ENCODE measurements at regions not wholly inside any gene's neighbourhood (a gene's known extent, or its start where the extent isn't known, plus 50 kb on each side); places are given as distances from the start of the nearest gene placed in this dataset.

DNA sequence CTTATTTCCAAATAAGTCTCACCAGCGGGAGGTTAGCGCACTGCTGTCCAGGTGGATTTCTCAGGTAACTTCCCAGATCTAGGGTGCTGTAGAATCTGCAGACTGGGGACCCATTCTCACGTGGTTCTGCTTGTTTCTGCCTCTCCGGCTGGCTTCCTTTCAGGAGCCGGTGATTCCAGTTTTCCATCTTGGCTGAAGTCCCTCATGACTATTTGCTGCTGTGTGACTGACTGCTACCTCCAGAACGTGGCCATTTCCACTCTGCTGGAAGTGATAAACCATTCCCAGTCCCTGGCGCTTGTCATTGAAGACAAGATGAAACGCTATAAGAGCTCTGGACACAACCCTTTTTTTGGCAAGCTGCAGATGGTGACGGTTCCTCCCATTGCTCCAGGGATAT lies 76.0 kb downstream of the DOP1B start:
- H4K20me1 ChIP-seq (replicated peaks in 1 of 2; ENCODE audit: control insufficient read depth in 1 of 2, insufficient read depth in 2 of 2, low read length in 2 of 2), result peaks cover 0 to 1% of the 10 kb centered on the region in 2 experiments
- H2BK12ac ChIP-seq (ENCODE audit: low read depth, low read length), result no peak overlapping the region
- no peak overlapping the region for H4K8ac ChIP-seq (ENCODE audit: extremely low read depth, insufficient read depth, low read length)
- H2BK15ac ChIP-seq (ENCODE audit: low read length), result no peak overlapping the region
- H3K9me3 ChIP-seq (ENCODE audit: insufficient read depth in 2 of 2, low read depth in 1 of 2, low read length in 1 of 2), result no peaks in the 10 kb centered on the region
- H3K18ac ChIP-seq (ENCODE audit: extremely low read depth, low read length), result no peak overlapping the region
- no peak overlapping the region for H3K4ac ChIP-seq (replicated peaks; ENCODE audit: insufficient read length, low read depth, low read length)
- no peak overlapping the region for H3K14ac ChIP-seq (ENCODE audit: insufficient read length)
- no peaks in the 10 kb centered on the region for H3K27me3 ChIP-seq (replicated peaks in 1 of 4; ENCODE audit: control insufficient read depth in 3 of 4, extremely low read depth in 1 of 4, insufficient read depth in 3 of 4, low read length in 3 of 4)
- DNase-seq (ENCODE audit: low read depth in 1 of 2, low spot score in 2 of 2) (no peak), FAIRE-seq (no peak)
- H2BK120ac ChIP-seq (replicated peaks; ENCODE audit: low read depth, low read length), result no peak overlapping the region
- no peak overlapping the region for H2BK20ac ChIP-seq (ENCODE audit: low read length)
- no peak overlapping the region for H3K4me3 ChIP-seq (ENCODE audit: extremely low read depth in 1 of 4, insufficient read depth in 2 of 4, low read depth in 3 of 4, low read length in 4 of 4)
- no peak overlapping the region for H4K91ac ChIP-seq (replicated peaks; ENCODE audit: insufficient read length, low read length)
- H3K4me2 ChIP-seq (ENCODE audit: insufficient read depth in 1 of 2, low read depth in 2 of 2, low read length in 2 of 2), result no peak overlapping the region
- no peaks in the 10 kb centered on the region for H3K79me2 ChIP-seq (ENCODE audit: control insufficient read depth in 1 of 2, insufficient read depth in 2 of 2, low read length in 2 of 2)
- no peak overlapping the region for H4K5ac ChIP-seq (ENCODE audit: insufficient read length, low read depth, low read length)
- H2AK5ac ChIP-seq (ENCODE audit: low read depth, low read length), result no peak overlapping the region
- H3K4me1 ChIP-seq (replicated peaks in 1 of 4; ENCODE audit: control insufficient read depth in 3 of 4, insufficient read depth in 4 of 4, low read length in 3 of 4), result no peaks in the 10 kb centered on the region
- TF ChIP-seq CEBPB (IDR thresholded peaks at IDR 0.05; ENCODE audit: low read depth, low read length) (no peak), EP300 (IDR thresholded peaks at IDR 0.05; ENCODE audit: borderline replicate concordance in 1 of 2, low read depth in 2 of 2, low read length in 2 of 2) (no peak), SAP30 (IDR thresholded peaks at IDR 0.05; ENCODE audit: insufficient read depth, insufficient replicate concordance, low read length) (no peak), PHF8 (conservative IDR thresholded peaks at IDR 0.05; ENCODE audit: low read depth, low read length) (no peak), POU5F1 (IDR thresholded peaks at IDR 0.05; ENCODE audit: low read depth, low read length) (no peak), ZNF274 (IDR thresholded peaks at IDR 0.05; ENCODE audit: borderline replicate concordance, extremely low read depth, low read length) (no peak)
- 84% methylated on average over 9 of the region's 9 CpGs; no CpG with 5 or more reads in 1 of the 2 experiments for WGBS, 2 experiments (ENCODE audit: extremely low coverage in 1 of 2, insufficient coverage in 1 of 2, insufficient read length in 1 of 2, insufficient replicate concordance in 2 of 2, low coverage in 1 of 2, low lambda C conversion rate in 2 of 2, missing lambda C conversion rate in 1 of 2)
- H2AFZ ChIP-seq (ENCODE audit: low read length), result no peak overlapping the region
- no peaks in the 10 kb centered on the region for H3K23me2 ChIP-seq (ENCODE audit: low read depth, low read length)
- ChIA-PET POLR2A (ENCODE audit: partially characterized antibody) (no interaction called here), CTCF (ENCODE audit: partially characterized antibody) (interaction anchor here (1.5 to 1.6 kb wide), 2 partner anchors 13 to 22 kb away, joined by 5 to 7 read pairs; no protein-coding TSS in a partner anchor)
- no peak overlapping the region for H3K27ac ChIP-seq (ENCODE audit: low read depth, low read length)
- H3K36me3 ChIP-seq (ENCODE audit: control insufficient read depth in 2 of 4, insufficient read depth in 4 of 4, low read length in 3 of 4), result peaks cover 0 to 5% (median under 1%) of the 10 kb centered on the region in 4 experiments; a peak in 3 of 8 replicates
- no peaks in the 10 kb centered on the region for H3K79me1 ChIP-seq (ENCODE audit: low read depth, low read length)
- no peak overlapping the region for H3K9ac ChIP-seq (replicated peaks in 1 of 4; ENCODE audit: extremely low read depth in 1 of 4, low read depth in 3 of 4, low read length in 3 of 4)
- no peak overlapping the region for H3K56ac ChIP-seq (replicated peaks; ENCODE audit: insufficient read length, low read depth, low read length)
- no peak overlapping the region for H2BK5ac ChIP-seq (ENCODE audit: low read depth, low read length)
- no peak overlapping the region for H3K23ac ChIP-seq (ENCODE audit: insufficient read length)

Data from H1 (cell line).